ENCODE measurements at regions not wholly inside any gene's neighbourhood (a gene's known extent, or its start where the extent isn't known, plus 50 kb on each side); places are given as distances from the start of the nearest gene placed in this dataset.

DNA sequence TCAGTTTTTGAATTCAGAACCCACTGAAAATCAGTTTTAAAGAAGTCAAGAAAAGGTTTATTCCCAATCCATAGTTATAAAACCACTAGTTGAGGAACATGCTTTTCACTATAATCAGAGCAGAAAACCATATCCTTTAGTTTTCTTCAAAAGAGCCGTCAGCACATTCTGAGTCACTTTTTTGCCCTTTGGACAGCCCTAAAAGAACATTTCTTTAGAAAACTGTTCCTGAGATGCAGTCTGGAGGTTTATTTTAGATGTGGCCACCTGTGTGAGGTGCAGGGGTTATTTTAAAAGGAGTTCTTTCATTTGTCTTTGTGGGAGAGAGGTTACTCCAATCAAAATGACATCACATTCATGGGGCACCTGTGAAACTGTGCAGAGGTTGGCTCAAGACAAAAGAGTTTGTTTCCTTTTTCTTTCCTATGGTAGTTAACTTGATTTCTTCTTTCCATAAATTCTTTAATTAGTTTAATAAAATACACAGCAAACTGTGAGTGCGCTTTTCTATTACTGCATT is 221.6 kb upstream of the RPS23 start:
- TF ChIP-seq CTCF (IDR thresholded peaks at IDR 0.05): no peak
- TF ChIP-seq EP300 (IDR thresholded peaks at IDR 0.05; ENCODE audit: low read depth): no peak
- no peak for TF ChIP-seq POLR2A (IDR thresholded peaks at IDR 0.05)

Data from transverse colon (tissue), 3 donors.